ENCODE measurements at regions not wholly inside any gene's neighbourhood (a gene's known extent, or its start where the extent isn't known, plus 50 kb on each side); places are given as distances from the start of the nearest gene placed in this dataset.
"Not testable (repeated sequence)": the region's sequence is repeated elsewhere in the genome, so short reads cannot be mapped to it uniquely, and the experiment has no call there.

DNA sequence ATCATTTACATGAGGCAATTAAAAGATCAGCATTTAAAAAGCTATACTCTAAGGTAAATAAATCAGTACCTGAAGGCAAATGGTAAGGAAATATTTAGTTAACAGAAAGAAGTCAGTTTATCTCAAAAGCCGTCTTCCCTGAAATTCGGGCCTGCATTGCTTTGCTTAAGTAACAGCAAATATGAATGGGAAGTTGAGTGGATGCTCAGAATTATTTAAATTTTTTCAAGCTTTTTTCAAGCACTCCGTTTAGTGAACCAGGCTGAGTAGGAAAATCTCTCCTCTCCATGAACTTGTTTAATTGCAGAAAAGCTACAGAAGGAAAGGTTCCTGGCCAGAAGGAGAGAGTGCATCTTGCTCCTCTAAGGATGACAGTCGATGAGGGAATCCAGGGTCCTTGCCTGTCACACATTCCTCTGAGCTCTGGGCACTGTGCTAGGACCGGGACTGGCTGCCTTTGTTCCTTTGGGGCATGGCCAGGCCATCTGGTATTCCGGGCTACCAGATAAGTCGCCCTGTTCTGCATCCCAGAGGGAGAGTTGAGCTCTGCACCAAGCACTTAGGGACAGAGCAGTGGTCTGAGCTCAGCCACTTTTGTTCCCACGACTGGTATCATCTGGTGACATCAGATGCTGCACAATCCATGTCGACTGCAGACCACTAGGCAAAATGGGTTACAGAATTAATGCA is 77.6 kb downstream of the RIN2 start:
- no peak for FAIRE-seq
- no peak for DNase-seq (ENCODE audit: insufficient read length)
- TF ChIP-seq POLR2AphosphoS5 (IDR thresholded peaks at IDR 0.05; ENCODE audit: low read depth, low read length), result no peak
- TF ChIP-seq POLR2A (IDR thresholded peaks at IDR 0.05; ENCODE audit: low read depth, low read length), result no peak
- no peak for TF ChIP-seq TAF1 (IDR thresholded peaks at IDR 0.05; ENCODE audit: borderline replicate concordance, low read depth, low read length)

DNA sequence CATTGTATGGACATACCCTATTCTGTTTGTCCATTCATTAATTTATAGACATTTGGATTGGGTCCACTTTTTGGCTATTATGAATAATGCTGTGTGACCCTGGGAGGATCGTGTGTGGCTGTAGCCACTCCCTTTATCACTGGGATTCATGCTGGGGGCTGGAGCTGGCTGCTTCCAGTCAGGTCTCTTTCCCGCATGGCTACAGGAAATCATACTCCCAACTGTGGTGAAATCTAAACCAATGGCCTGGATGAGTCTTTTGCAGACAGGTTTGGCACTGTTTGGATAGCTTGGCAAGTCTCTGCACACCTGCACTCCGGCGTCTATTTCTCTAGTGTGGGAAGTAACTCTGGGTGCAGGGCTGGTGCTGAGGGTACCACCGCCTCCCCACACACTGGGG is 80.4 kb downstream of the RIN2 start:
- DNase-seq (ENCODE audit: insufficient read length) (no peak), FAIRE-seq (no peak)
- no peak for TF ChIP-seq POLR2A (IDR thresholded peaks at IDR 0.05; ENCODE audit: low read depth, low read length)
- no peak for TF ChIP-seq TAF1 (IDR thresholded peaks at IDR 0.05; ENCODE audit: borderline replicate concordance, low read depth, low read length)
- TF ChIP-seq POLR2AphosphoS5 (IDR thresholded peaks at IDR 0.05; ENCODE audit: low read depth, low read length), result no peak

DNA sequence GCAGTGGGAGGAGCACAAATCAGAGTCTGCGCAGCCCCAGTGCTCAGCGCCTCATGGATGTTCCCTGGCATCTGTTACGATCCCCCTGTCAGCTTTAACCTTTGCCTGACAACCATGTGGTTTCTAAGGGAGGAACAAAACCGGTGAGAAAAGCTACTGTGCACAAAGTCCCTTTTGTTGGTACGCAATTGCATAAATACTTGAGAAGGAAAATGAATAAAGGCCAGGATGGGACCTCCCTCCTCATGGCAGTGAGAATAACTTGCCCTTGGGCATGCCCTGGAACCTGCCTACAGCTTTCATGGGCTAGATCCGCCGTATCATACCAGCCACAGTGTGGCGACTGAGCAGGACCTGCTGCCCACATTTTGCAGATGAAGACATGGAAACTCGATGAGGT is 81.0 kb downstream of the RIN2 start:
- FAIRE-seq, result no peak
- no peak for DNase-seq (ENCODE audit: insufficient read length)
- TF ChIP-seq POLR2A (IDR thresholded peaks at IDR 0.05; ENCODE audit: low read depth, low read length) (no peak), TAF1 (IDR thresholded peaks at IDR 0.05; ENCODE audit: borderline replicate concordance, low read depth, low read length) (no peak), POLR2AphosphoS5 (IDR thresholded peaks at IDR 0.05; ENCODE audit: low read depth, low read length) (no peak)

DNA sequence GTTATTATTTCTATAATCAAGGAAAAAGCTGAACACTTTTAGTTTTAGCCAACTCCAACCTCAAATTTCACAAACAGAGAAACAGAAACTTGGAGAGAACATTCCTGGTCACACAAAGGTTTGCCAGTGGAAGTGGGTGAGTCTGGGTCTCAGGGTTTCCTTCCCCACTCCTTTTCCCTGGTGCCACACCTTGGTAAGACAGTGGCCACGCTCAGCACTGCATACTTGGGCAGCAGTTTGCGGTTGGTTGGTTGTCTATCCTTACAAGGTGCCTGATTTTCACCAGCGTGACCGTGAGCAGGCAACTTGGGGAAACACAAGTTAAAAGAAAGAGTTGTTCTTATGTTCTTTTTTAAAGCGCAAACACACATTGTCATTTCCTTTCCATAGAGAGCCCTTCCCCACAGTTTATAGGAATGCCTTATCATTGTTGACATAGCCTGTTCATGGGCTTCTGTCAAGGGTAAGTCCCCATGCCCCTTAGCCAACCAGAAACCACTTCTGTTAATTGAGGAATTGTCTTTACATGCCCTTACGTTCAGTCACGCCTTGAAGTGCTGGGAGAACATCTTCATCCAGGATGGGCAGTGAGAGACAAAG is 82.2 kb downstream of the RIN2 start:
- FAIRE-seq, result no peak
- no peak for DNase-seq (ENCODE audit: insufficient read length)
- TF ChIP-seq POLR2A (IDR thresholded peaks at IDR 0.05; ENCODE audit: low read depth, low read length) (no peak), POLR2AphosphoS5 (IDR thresholded peaks at IDR 0.05; ENCODE audit: low read depth, low read length) (no peak), TAF1 (IDR thresholded peaks at IDR 0.05; ENCODE audit: borderline replicate concordance, low read depth, low read length) (no peak)

DNA sequence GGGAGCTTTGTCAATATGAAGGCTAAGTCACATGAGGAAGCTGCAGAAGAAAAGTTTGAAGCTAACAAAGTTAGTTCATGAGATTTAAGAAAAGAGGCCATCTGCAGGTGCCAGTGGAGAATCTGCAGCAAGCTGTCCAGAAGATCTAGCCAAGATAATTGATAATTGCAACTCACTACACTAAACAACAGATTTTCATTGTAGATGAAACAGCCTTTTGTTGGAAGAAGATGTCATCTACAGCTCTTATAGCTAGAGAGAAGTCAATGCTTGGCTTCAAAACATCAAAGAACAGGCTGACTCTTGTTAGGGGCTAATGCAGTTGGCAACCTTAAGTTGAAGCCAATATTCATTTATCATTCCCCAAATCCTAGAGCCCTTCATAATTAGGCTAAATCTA is 83.7 kb downstream of the RIN2 start:
- FAIRE-seq, result no peak
- DNase-seq (ENCODE audit: insufficient read length), result no peak
- TF ChIP-seq POLR2AphosphoS5 (IDR thresholded peaks at IDR 0.05; ENCODE audit: low read depth, low read length), result no peak
- no peak for TF ChIP-seq POLR2A (IDR thresholded peaks at IDR 0.05; ENCODE audit: low read depth, low read length)
- TF ChIP-seq TAF1 (IDR thresholded peaks at IDR 0.05; ENCODE audit: borderline replicate concordance, low read depth, low read length), result no peak

DNA sequence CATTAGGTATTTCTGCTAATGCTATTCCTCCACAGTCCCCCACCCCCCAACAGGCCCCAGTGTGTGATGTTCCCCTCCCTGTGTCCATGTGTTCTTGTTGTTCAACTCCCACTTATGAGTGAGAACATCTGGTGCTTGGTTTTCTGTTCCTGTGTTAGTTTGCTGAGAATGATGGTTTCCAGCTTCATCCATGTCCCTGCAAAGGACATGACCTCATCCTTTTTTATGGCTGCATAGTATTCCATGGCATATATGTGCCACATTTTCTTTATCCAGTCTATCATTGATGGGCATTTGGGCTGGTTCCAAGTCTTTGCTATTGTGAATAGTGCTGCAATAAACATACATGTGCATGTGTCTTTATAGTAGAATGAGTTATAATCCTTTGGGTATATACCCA is 86.8 kb downstream of the RIN2 start:
- FAIRE-seq; DNase-seq (ENCODE audit: insufficient read length): not testable (repeated sequence)

DNA sequence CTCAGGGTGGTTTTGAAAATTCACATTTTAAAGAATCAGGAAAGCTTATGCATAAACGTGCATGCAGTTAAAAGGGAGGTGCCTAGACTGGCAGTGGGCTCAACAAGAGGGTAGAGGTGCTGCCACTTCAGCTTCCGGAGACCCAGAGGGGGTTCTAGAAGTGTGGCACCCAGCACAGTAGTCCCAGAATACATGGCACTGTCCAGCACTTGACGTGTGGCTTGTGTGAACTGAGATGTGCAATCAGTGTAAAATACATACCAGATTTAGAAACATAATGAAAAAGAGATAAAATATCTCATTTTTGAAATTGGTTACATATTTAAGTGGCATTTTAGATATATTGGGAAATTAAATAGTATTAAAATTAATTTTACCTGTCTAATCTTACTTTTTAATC is 89.3 kb downstream of the RIN2 start:
- TF ChIP-seq POLR2A (IDR thresholded peaks at IDR 0.05; ENCODE audit: low read depth, low read length) (no peak), POLR2AphosphoS5 (IDR thresholded peaks at IDR 0.05; ENCODE audit: low read depth, low read length) (no peak), TAF1 (IDR thresholded peaks at IDR 0.05; ENCODE audit: borderline replicate concordance, low read depth, low read length) (no peak)
- FAIRE-seq (no peak), DNase-seq (ENCODE audit: insufficient read length) (no peak)

DNA sequence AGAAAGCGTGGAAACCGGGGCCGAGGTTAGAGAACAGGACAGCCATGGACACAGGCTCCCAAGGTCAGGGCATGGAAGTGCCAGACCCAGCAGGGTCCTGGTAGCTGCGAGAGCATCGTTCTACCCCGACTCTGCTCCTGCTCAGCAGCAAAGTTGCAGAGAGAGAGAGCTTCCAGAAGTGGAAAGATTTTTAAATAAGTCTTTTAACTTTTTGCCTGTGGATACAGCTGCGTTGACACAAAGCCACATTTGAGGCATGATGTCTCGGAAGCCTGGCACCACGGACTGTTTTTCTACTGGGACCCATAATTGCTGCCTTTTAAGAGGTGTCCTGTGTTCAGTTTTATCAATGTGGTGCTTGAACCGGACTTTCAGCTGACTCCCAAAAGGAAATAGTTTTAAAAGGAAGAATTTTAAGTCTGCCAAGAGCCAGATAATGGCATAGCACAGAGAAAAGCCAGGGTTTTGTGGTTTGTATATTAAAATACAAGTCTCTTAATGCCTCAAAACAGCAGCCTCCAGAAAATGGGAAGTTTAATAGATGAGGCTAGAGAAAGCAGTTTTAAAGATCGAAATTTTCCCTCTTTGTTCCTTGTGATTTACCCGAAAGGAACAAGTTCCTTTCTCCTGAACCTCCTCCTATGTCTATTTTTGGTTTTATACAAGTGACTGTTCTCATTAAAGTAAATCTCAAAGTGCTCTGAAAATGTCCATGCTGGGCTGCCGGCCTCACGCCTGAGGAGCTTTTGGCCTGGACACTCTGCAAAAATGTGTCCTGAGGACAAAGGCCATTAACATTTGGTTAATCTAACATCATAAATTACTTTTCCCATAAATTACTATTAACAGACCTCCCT is 91.5 kb downstream of the RIN2 start:
- FAIRE-seq (no peak), DNase-seq (ENCODE audit: insufficient read length) (no peak)
- TF ChIP-seq POLR2AphosphoS5 (IDR thresholded peaks at IDR 0.05; ENCODE audit: low read depth, low read length) (no peak), TAF1 (IDR thresholded peaks at IDR 0.05; ENCODE audit: borderline replicate concordance, low read depth, low read length) (no peak), POLR2A (IDR thresholded peaks at IDR 0.05; ENCODE audit: low read depth, low read length) (no peak)

DNA sequence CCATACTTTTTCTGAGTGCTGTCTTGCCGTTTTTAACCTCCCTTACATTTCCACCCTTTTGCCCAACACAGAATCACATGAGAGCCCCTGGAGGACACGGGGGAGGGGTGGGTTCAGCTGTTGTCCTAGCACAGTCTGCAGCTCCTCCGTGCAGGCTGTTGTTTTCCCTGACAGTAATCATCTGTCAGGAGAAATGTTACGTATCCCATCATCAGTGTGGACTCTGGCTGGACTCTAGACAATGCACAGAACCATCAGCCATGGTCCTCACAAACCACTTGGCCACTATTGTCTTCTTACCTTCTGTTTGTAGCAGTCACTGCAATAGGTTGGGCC is 92.1 kb downstream of the RIN2 start:
- FAIRE-seq (no peak), DNase-seq (ENCODE audit: insufficient read length) (no peak)
- no peak for TF ChIP-seq POLR2AphosphoS5 (IDR thresholded peaks at IDR 0.05; ENCODE audit: low read depth, low read length)
- no peak for TF ChIP-seq TAF1 (IDR thresholded peaks at IDR 0.05; ENCODE audit: borderline replicate concordance, low read depth, low read length)
- no peak for TF ChIP-seq POLR2A (IDR thresholded peaks at IDR 0.05; ENCODE audit: low read depth, low read length)

DNA sequence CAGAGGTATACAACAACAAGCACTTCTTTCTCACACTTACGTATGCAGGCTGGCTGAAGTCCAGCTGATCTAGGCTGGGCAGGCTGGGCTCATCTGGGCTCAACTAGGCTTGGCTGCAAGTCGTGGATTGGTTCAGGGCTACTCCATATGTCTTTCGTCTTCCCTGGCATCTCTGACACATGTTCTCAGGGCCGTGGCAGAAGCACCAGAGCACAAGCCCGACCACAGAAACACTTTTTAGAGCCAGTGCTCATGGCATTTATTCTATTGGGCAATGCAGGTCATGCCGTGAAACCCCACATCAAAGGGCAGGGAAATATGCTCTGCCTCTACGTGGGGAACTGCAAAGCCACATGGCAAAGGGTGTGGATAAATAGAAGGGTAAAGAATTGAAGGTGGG is 93.8 kb downstream of the RIN2 start:
- DNase-seq (ENCODE audit: insufficient read length), result no peak
- TF ChIP-seq TAF1 (IDR thresholded peaks at IDR 0.05; ENCODE audit: borderline replicate concordance, low read depth, low read length) (no peak), POLR2A (IDR thresholded peaks at IDR 0.05; ENCODE audit: low read depth, low read length) (no peak), POLR2AphosphoS5 (IDR thresholded peaks at IDR 0.05; ENCODE audit: low read depth, low read length) (no peak)
- FAIRE-seq, result no peak

DNA sequence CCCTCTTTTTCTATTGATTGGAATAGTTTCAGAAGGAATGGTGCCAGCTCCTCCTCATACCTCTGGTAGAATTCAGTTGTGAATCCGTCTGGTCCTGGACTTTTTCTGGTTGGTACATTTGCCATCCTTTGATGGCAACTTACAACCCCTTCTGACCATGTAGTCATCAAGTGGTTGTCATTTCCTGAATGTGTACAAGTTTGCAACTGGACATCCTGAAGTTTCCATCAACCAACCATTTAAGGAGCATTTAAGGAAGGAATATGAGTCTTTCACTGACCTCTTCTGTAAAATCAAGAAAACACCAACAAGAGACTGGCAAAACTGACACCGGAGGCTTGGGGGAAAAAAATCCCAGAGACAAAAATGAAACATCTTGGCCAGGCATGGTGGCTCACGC is 97.4 kb downstream of the RIN2 start:
- TF ChIP-seq POLR2AphosphoS5 (IDR thresholded peaks at IDR 0.05; ENCODE audit: low read depth, low read length) (no peak), POLR2A (IDR thresholded peaks at IDR 0.05; ENCODE audit: low read depth, low read length) (no peak), TAF1 (IDR thresholded peaks at IDR 0.05; ENCODE audit: borderline replicate concordance, low read depth, low read length) (no peak)
- FAIRE-seq (no peak), DNase-seq (ENCODE audit: insufficient read length) (no peak)
